K562 (cell line): ENCODE measurements at regions not wholly inside any gene's neighbourhood (a gene's known extent, or its start where the extent isn't known, plus 50 kb on each side); places are given as distances from the start of the nearest gene placed in this dataset.

Source experiments
- CEBPG ChIP-seq, 3 experiments: fragments of 200-800 bp in 1 of 3; sonication (Bioruptor generic) in 1 of 3; sonication (generic) in 1 of 3; formaldehyde crosslinking in 1 of 3; IDR thresholded peaks in 2 of 3; conservative IDR thresholded peaks in 1 of 3; 2 replicates each; pipeline versions ENCODE4 v1.6.1 to v1.8.0; 2016 to 2022; ENCODE audit warnings: missing compliant biosample characterization in 2 of 3, missing genetic modification characterization in 2 of 3, mild to moderate bottlenecking in 1 of 3, missing genetic modification reagents in 1 of 3
- CHAMP1 ChIP-seq: fragments of 450-650 bp; IDR thresholded peaks from 2 replicates; pipeline ENCODE4 v1.6.1; 2016; ENCODE audit warnings: mild to moderate bottlenecking
- CLOCK ChIP-seq: fragments of 250-450 bp; sonication (Bioruptor Pico); IDR thresholded peaks from 2 replicates; pipeline ENCODE4 v1.4.0; 2020; ENCODE audit warnings: mild to moderate bottlenecking, moderate library complexity, borderline replicate concordance
- CXXC5 ChIP-seq: fragments of 250-450 bp; sonication (Bioruptor Pico); IDR thresholded peaks from 2 replicates; pipeline ENCODE4 v1.8.0; 2022; ENCODE audit warnings: inconsistent platforms, mild to moderate bottlenecking, moderate library complexity
- POLR2AphosphoS5 ChIP-seq: IDR thresholded peaks from 2 replicates; pipeline ENCODE4 v1.6.1; 2011; ENCODE audit warnings: mild to moderate bottlenecking, low read depth, low read length, moderate library complexity; ENCODE audit not compliant: control insufficient read depth, insufficient read depth
- SAFB2 ChIP-seq: fragments of 200-400 bp; formaldehyde crosslinking; IDR thresholded peaks from 2 replicates; pipeline ENCODE4 v1.6.1; 2018; ENCODE audit warnings: borderline replicate concordance, low read length, low read depth, moderate library complexity; ENCODE audit not compliant: severe bottlenecking
- SPI1 ChIP-seq: IDR thresholded peaks from 2 replicates; pipeline ENCODE4 v1.6.1; 2011; ENCODE audit warnings: low read depth, low read length, control low read depth, borderline replicate concordance
- SRF ChIP-seq, 2 experiments: fragments of 250-450, 450-650 bp in 1 of 2; sonication (Bioruptor Pico) in 1 of 2; sonication (generic) in 1 of 2; formaldehyde crosslinking; IDR thresholded peaks; 2 replicates each; pipeline versions ENCODE4 v1.5.0 to v1.5.1; 2020 to 2022; ENCODE audit warnings: mild to moderate bottlenecking in 1 of 2, missing genetic modification reagents in 1 of 2
- ZBTB49 ChIP-seq: sonication (generic); formaldehyde crosslinking; IDR thresholded peaks from 2 replicates; pipeline ENCODE4 v1.8.0; 2022; ENCODE audit warnings: missing genetic modification reagents, mild to moderate bottlenecking, borderline replicate concordance
- ZC3H4 ChIP-seq: sonication (generic); formaldehyde crosslinking; IDR thresholded peaks from 2 replicates; pipeline ENCODE4 v1.9.0; 2021; ENCODE audit warnings: missing genetic modification reagents, borderline replicate concordance
- ZNF140 ChIP-seq: fragments of 250-450 bp; sonication (Bioruptor Pico); IDR thresholded peaks from 2 replicates; pipeline ENCODE4 v1.8.0; 2021; ENCODE audit warnings: moderate library complexity, mild to moderate bottlenecking, inconsistent platforms
- TF ChIP-seq, protein P1 (sequence below): fragments of 450-650 bp; formaldehyde crosslinking; IDR thresholded peaks from 2 replicates; pipeline ENCODE4 v1.4.0; 2020; ENCODE audit warnings: mild to moderate bottlenecking, moderate library complexity
- TF ChIP-seq, protein P2 (sequence below): sonication (generic); formaldehyde crosslinking; IDR thresholded peaks from 2 replicates; pipeline ENCODE4 v1.8.0; 2022; ENCODE audit warnings: missing genetic modification reagents, mild to moderate bottlenecking, moderate library complexity, borderline replicate concordance

DNA sequence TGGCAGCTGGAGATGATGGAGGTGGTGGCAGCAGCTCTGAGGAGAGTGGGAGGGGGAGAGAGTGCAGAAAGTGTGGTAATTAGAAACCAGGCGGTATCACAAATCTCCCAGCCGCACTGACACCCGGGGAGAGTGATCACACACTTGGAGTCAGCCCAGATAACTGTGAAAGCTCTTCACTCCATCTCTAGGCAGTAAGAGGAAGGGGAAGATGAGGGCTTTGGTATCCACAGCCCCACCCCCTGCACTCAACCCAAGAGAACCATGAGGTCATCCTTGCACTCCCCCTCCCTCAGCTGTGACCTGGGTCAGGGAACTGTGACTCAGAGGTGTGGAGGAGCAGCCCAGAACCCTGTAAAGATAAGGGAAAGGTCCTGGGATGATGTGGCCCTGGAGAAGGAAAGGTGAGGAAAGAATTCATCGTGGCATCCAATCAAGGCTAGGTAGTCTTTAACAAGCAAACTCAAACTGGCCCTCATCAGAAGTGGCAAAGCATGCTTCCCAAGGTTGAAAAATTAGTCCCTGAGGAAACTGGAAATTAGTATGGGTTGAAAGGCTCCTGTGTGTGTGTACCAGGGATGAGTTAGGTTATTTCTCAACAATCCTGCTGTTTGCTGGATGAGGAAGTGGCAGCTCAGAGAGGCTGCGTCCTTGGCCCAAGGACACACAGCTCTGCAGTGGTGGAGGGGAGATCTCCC lies 111.0 kb upstream of the LHX5 start (continued):
- TF ChIP-seq CHAMP1: no peak
- peak; percentile 85; the same call in 1 of the 2 replicates for TF ChIP-seq SPI1
- no peak for TF ChIP-seq SAFB2
- 0 out of 2 replicates have a peak, but pooled peaks have one; percentile 24 for TF ChIP-seq CEBPG (CRISPR knock-in tag; IDR thresholded peaks at IDR 0.05)
- TF ChIP-seq CEBPG (tag; conservative IDR thresholded peaks at IDR 0.05 in 1 of 2, IDR thresholded peaks at IDR 0.05 in 1 of 2): peak in 1 of 2 experiments; percentile 48; a peak in 1 of 4 replicates
- TF ChIP-seq ZNF140 (CRISPR knock-in tag): no peak
- TF ChIP-seq CLOCK (CRISPR knock-in tag): no peak
- TF ChIP-seq SRF (CRISPR knock-in tag; IDR thresholded peaks at IDR 0.05): peak in 1 of 2 experiments; percentile 39; a peak in 1 of 4 replicates
- no peak for TF ChIP-seq ZBTB49 (CRISPR knock-in tag)
- no peak for TF ChIP-seq CXXC5 (CRISPR knock-in tag)
- TF ChIP-seq, protein P1, sequence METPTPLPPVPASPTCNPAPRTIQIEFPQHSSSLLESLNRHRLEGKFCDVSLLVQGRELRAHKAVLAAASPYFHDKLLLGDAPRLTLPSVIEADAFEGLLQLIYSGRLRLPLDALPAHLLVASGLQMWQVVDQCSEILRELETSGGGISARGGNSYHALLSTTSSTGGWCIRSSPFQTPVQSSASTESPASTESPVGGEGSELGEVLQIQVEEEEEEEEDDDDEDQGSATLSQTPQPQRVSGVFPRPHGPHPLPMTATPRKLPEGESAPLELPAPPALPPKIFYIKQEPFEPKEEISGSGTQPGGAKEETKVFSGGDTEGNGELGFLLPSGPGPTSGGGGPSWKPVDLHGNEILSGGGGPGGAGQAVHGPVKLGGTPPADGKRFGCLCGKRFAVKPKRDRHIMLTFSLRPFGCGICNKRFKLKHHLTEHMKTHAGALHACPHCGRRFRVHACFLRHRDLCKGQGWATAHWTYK (CRISPR knock-in tag): no peak
- peak; percentile 57; the same call in 1 of the 2 replicates for TF ChIP-seq POLR2AphosphoS5
- TF ChIP-seq, protein P2, sequence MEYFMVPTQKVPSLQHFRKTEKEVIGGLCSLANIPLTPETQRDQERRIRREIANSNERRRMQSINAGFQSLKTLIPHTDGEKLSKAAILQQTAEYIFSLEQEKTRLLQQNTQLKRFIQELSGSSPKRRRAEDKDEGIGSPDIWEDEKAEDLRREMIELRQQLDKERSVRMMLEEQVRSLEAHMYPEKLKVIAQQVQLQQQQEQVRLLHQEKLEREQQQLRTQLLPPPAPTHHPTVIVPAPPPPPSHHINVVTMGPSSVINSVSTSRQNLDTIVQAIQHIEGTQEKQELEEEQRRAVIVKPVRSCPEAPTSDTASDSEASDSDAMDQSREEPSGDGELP (CRISPR knock-in tag): peak; percentile 99
- TF ChIP-seq ZC3H4 (CRISPR knock-in tag): no peak
